ENCODE measurements at regions not wholly inside any gene's neighbourhood (a gene's known extent, or its start where the extent isn't known, plus 50 kb on each side); places are given as distances from the start of the nearest gene placed in this dataset.

- TF ChIP-seq YY1 (IDR thresholded peaks at IDR 0.05; ENCODE audit: insufficient read depth, insufficient read length) (no peak), ZNF274 (IDR thresholded peaks at IDR 0.05; ENCODE audit: low read depth, low read length) (no peak), SUZ12 (IDR thresholded peaks at IDR 0.05; ENCODE audit: extremely low read depth, insufficient read depth, insufficient read length) (no peak)
Observed at GRCh38 chr6:109297406-109298110, 84.7 kb downstream of the CD164 start.
